ENCODE measurements at regions not wholly inside any gene's neighbourhood (a gene's known extent, or its start where the extent isn't known, plus 50 kb on each side); places are given as distances from the start of the nearest gene placed in this dataset.

DNA sequence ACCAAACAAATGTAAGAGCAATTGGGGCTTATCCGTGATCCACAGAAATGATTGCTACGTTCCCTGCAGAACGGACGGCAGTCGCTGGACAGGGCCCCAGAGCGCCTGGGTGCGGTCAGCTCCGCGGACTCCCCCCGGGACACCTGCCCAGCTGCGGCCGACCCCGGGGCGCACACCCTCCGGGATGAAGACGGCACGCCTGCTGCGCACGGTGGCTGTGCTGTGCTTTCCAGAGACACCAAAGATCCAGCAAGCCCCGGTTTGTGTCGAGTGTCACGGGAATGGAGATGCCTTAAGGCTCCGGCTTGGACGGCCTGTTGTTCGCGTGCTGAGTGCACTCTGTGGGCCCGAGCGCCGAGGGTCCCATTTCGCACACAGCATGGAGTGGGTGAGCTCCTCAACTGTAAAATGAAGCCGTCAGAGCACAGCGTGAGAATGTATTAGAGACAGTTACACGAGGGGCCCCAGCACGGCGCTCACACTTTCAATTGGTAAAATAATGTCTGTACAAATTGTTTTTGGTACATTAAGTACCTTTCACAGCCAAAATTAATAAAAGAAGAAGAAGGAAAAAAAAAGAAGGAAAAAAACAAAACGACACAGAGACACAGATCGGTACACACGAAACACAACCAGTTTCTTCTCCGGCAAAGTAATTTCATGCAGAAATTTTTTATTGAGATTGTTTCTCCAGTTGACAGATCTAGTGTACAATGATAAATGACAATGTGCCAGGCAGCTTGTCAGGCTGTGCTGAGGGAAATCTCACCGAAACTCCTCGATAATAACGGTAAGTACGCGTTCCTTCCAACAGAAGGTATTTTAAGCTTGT is 615.8 kb upstream of the SALL3 start:
- TF ChIP-seq, protein P1, sequence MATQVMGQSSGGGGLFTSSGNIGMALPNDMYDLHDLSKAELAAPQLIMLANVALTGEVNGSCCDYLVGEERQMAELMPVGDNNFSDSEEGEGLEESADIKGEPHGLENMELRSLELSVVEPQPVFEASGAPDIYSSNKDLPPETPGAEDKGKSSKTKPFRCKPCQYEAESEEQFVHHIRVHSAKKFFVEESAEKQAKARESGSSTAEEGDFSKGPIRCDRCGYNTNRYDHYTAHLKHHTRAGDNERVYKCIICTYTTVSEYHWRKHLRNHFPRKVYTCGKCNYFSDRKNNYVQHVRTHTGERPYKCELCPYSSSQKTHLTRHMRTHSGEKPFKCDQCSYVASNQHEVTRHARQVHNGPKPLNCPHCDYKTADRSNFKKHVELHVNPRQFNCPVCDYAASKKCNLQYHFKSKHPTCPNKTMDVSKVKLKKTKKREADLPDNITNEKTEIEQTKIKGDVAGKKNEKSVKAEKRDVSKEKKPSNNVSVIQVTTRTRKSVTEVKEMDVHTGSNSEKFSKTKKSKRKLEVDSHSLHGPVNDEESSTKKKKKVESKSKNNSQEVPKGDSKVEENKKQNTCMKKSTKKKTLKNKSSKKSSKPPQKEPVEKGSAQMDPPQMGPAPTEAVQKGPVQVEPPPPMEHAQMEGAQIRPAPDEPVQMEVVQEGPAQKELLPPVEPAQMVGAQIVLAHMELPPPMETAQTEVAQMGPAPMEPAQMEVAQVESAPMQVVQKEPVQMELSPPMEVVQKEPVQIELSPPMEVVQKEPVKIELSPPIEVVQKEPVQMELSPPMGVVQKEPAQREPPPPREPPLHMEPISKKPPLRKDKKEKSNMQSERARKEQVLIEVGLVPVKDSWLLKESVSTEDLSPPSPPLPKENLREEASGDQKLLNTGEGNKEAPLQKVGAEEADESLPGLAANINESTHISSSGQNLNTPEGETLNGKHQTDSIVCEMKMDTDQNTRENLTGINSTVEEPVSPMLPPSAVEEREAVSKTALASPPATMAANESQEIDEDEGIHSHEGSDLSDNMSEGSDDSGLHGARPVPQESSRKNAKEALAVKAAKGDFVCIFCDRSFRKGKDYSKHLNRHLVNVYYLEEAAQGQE (IDR thresholded peaks at IDR 0.05; ENCODE audit: insufficient read depth in 1 of 2, low read depth in 2 of 2, low read length in 2 of 2): no peak
- TF ChIP-seq FOXP2 (optimal IDR thresholded peaks at IDR 0.05; ENCODE audit: borderline replicate concordance, extremely low read depth, extremely low read length, insufficient read depth): no peak
- TF ChIP-seq POLR2AphosphoS5 (IDR thresholded peaks at IDR 0.05; ENCODE audit: low read depth, low read length): no peak
- no peak for TF ChIP-seq TAF1 (IDR thresholded peaks at IDR 0.05; ENCODE audit: borderline replicate concordance, insufficient read depth, low read length)
- TF ChIP-seq SIN3A (IDR thresholded peaks at IDR 0.05; ENCODE audit: borderline replicate concordance, insufficient read depth, low read length): no peak

DNA sequence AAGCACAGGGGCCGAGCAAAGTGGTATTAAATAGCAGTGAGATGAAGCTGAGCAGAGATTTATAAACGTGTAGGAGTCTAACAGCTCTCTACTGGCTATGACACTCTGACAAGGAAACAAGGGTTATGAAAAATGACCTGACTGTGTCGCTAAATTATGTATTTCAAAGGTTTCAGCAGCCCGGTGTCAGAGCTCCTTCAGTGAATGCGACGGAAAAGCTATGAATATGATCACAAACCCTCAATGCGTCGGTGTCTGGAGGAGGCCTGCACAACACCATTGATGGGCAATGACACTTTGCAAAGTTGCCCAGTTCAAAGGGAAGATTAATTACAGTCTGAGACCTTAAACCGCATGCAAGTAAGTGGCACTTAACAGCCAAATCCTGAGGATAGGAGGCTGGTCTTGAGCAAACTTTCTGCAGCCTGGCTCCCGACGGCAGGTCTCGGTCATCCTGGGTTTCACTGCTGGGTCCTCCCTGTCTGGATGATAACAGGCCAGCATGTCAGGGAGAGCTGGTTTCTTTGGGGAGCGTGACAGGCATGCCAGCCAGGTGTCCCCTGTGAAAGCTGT is 615.1 kb upstream of the SALL3 start:
- TF ChIP-seq SIN3A (IDR thresholded peaks at IDR 0.05; ENCODE audit: borderline replicate concordance, insufficient read depth, low read length) (no peak), TAF1 (IDR thresholded peaks at IDR 0.05; ENCODE audit: borderline replicate concordance, insufficient read depth, low read length) (no peak), POLR2AphosphoS5 (IDR thresholded peaks at IDR 0.05; ENCODE audit: low read depth, low read length) (no peak), FOXP2 (optimal IDR thresholded peaks at IDR 0.05; ENCODE audit: borderline replicate concordance, extremely low read depth, extremely low read length, insufficient read depth) (no peak)
- TF ChIP-seq, protein P1 (IDR thresholded peaks at IDR 0.05; ENCODE audit: insufficient read depth in 1 of 2, low read depth in 2 of 2, low read length in 2 of 2): no peak

DNA sequence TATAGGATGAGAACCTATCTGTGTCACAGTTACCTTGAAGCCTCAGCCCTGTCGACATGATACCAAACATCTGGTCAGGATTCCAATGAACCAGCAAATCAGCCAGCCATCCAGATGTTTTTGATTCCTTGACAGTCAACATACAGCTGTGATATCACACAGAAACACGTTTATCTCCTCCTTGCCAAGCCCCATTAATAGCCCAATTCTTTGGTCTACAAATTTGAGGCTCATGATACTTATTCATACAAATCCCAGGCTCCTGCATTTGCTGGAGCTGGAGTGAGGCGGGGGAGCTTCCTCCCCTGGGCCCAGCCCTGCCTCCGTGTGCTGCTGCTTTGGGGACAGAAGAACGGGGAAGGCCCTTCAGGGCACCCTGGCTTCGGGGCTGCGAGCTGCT is 611.6 kb upstream of the SALL3 start:
- TF ChIP-seq TAF1 (IDR thresholded peaks at IDR 0.05; ENCODE audit: borderline replicate concordance, insufficient read depth, low read length) (no peak), SIN3A (IDR thresholded peaks at IDR 0.05; ENCODE audit: borderline replicate concordance, insufficient read depth, low read length) (no peak), FOXP2 (optimal IDR thresholded peaks at IDR 0.05; ENCODE audit: borderline replicate concordance, extremely low read depth, extremely low read length, insufficient read depth) (no peak), POLR2AphosphoS5 (IDR thresholded peaks at IDR 0.05; ENCODE audit: low read depth, low read length) (no peak)
- TF ChIP-seq, protein P1 (IDR thresholded peaks at IDR 0.05; ENCODE audit: insufficient read depth in 1 of 2, low read depth in 2 of 2, low read length in 2 of 2): no peak

DNA sequence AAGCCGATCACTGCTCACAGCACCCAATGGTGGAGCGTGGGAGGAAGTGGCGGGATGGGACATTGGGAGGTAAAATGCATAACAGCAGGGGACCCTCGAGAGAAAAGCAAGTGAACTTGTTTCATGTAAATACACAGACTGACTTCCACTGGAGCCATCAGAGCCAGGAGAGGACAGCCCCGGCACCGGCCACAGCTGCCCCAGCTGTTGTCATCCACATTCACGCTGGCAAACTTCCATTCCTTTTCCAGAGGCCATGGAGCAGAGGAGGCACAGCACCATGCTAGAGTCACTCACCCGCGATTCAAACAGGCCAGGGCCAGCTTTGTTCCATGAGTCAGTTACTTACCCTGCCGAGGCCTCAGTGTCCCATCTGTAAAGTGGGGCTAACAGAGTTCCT is 610.9 kb upstream of the SALL3 start:
- no peak for TF ChIP-seq POLR2AphosphoS5 (IDR thresholded peaks at IDR 0.05; ENCODE audit: low read depth, low read length)
- TF ChIP-seq FOXP2 (optimal IDR thresholded peaks at IDR 0.05; ENCODE audit: borderline replicate concordance, extremely low read depth, extremely low read length, insufficient read depth): no peak
- no peak for TF ChIP-seq TAF1 (IDR thresholded peaks at IDR 0.05; ENCODE audit: borderline replicate concordance, insufficient read depth, low read length)
- TF ChIP-seq, protein P1 (IDR thresholded peaks at IDR 0.05; ENCODE audit: insufficient read depth in 1 of 2, low read depth in 2 of 2, low read length in 2 of 2): no peak
- TF ChIP-seq SIN3A (IDR thresholded peaks at IDR 0.05; ENCODE audit: borderline replicate concordance, insufficient read depth, low read length): no peak
